Suprapubic skin (tissue), 4 donors: ENCODE measurements at regions not wholly inside any gene's neighbourhood (a gene's known extent, or its start where the extent isn't known, plus 50 kb on each side); places are given as distances from the start of the nearest gene placed in this dataset.

Experiments used
- POLR2A ChIP-seq, 2 donors: fragments of 450-650 bp; IDR thresholded peaks; one replicate each; pipeline ENCODE4 v1.6.1; 2017; ENCODE audit warnings: antibody characterized with exemption in 2 of 2, mild to moderate bottlenecking in 2 of 2, moderate library complexity in 2 of 2
- POLR2AphosphoS5 ChIP-seq, 3 donors: sonication (generic); formaldehyde crosslinking; IDR thresholded peaks; one replicate each; pipeline ENCODE4 v1.6.1; 2017; ENCODE audit warnings: antibody characterized with exemption in 3 of 3
- TF ChIP-seq, protein P1 (sequence below), 2 donors: fragments of 200-600 bp in 1 of 2; fragments of 450-650 bp in 1 of 2; sonication (generic) in 1 of 2; IDR thresholded peaks; one replicate each; pipeline ENCODE4 v1.5.1; 2016 to 2019; ENCODE audit warnings: antibody characterized with exemption in 2 of 2, mild to moderate bottlenecking in 1 of 2, moderate library complexity in 1 of 2

GRCh38 chr20:23265226-23265625 lies 85.4 kb upstream of the NXT1 start:
- TF ChIP-seq, protein P1, sequence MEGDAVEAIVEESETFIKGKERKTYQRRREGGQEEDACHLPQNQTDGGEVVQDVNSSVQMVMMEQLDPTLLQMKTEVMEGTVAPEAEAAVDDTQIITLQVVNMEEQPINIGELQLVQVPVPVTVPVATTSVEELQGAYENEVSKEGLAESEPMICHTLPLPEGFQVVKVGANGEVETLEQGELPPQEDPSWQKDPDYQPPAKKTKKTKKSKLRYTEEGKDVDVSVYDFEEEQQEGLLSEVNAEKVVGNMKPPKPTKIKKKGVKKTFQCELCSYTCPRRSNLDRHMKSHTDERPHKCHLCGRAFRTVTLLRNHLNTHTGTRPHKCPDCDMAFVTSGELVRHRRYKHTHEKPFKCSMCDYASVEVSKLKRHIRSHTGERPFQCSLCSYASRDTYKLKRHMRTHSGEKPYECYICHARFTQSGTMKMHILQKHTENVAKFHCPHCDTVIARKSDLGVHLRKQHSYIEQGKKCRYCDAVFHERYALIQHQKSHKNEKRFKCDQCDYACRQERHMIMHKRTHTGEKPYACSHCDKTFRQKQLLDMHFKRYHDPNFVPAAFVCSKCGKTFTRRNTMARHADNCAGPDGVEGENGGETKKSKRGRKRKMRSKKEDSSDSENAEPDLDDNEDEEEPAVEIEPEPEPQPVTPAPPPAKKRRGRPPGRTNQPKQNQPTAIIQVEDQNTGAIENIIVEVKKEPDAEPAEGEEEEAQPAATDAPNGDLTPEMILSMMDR (IDR thresholded peaks at IDR 0.05): no peak
- TF ChIP-seq POLR2A (IDR thresholded peaks at IDR 0.05) (no peak), POLR2AphosphoS5 (IDR thresholded peaks at IDR 0.05) (no peak)
